ENCODE measurements at regions not wholly inside any gene's neighbourhood (a gene's known extent, or its start where the extent isn't known, plus 50 kb on each side); places are given as distances from the start of the nearest gene placed in this dataset.

DNA sequence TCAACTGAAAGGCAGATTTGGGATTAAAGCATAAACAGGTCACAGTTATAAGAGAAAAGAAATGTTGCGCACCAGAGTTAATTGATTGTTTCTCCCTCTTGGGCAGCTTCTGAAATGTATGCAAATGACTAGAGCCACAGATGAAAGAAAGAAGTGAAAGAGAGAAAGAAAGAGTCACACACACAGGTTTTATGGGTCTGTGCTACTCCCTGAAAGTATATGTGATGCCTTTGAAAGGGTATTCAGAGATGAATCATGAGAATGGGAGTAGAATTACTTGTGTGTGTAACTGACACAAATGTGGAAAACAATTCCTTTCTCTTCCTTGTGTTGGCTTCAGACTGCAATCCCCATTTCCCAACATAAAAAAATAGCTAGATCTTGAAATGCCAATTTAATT, 196.9 kb downstream of the FOXA2 start:
- TF ChIP-seq, protein P1, sequence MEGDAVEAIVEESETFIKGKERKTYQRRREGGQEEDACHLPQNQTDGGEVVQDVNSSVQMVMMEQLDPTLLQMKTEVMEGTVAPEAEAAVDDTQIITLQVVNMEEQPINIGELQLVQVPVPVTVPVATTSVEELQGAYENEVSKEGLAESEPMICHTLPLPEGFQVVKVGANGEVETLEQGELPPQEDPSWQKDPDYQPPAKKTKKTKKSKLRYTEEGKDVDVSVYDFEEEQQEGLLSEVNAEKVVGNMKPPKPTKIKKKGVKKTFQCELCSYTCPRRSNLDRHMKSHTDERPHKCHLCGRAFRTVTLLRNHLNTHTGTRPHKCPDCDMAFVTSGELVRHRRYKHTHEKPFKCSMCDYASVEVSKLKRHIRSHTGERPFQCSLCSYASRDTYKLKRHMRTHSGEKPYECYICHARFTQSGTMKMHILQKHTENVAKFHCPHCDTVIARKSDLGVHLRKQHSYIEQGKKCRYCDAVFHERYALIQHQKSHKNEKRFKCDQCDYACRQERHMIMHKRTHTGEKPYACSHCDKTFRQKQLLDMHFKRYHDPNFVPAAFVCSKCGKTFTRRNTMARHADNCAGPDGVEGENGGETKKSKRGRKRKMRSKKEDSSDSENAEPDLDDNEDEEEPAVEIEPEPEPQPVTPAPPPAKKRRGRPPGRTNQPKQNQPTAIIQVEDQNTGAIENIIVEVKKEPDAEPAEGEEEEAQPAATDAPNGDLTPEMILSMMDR (IDR thresholded peaks at IDR 0.05): no peak
- TF ChIP-seq POLR2A (IDR thresholded peaks at IDR 0.05) (no peak), POLR2AphosphoS5 (IDR thresholded peaks at IDR 0.05) (no peak)

Measured in breast epithelium (tissue), 3 donors.